Central memory CD8-positive, alpha-beta T cell (primary cell): ENCODE measurements at regions not wholly inside any gene's neighbourhood (a gene's known extent, or its start where the extent isn't known, plus 50 kb on each side); places are given as distances from the start of the nearest gene placed in this dataset.
"Not testable (repeated sequence)": the region's sequence is repeated elsewhere in the genome, so short reads cannot be mapped to it uniquely, and the experiment has no call there.

Experiments
- ATAC-seq: fragments of 150-1000 bp; cut with Tn5 transposase; replicated peaks from 2 replicates; pipeline ENCODE4 v1.10.0; 2022; ENCODE audit warnings: mild to moderate bottlenecking, moderate FRiP score, moderate number of reproducible peaks; ENCODE audit not compliant: poor library complexity, severe bottlenecking; ENCODE audit errors: extremely low read depth
- DNase-seq, 2 donors: peaks; one replicate each; pipeline ENCODE4 v3.0.0; 2021; ENCODE audit warnings: low spot score in 2 of 2
- H3K27ac Mint-ChIP-seq: one replicate; pipeline ENCODE4 v1.8.0; 2022; ENCODE audit warnings: low read depth, mild to moderate bottlenecking, moderate library complexity, mixed read lengths
- H3K27me3 Mint-ChIP-seq: one replicate; pipeline ENCODE4 v1.8.0; 2022; ENCODE audit warnings: mixed read lengths
- H3K36me3 Mint-ChIP-seq: one replicate; pipeline ENCODE4 v1.8.0; 2022; ENCODE audit warnings: mild to moderate bottlenecking, moderate library complexity, mixed read lengths; ENCODE audit not compliant: insufficient read depth
- H3K4me1 Mint-ChIP-seq: one replicate; pipeline ENCODE4 v1.8.0; 2022; ENCODE audit warnings: mixed read lengths
- H3K4me3 Mint-ChIP-seq: one replicate; pipeline ENCODE4 v1.8.0; 2022; ENCODE audit warnings: mild to moderate bottlenecking, moderate library complexity, mixed read lengths
- H3K9me3 Mint-ChIP-seq: one replicate; pipeline ENCODE4 v1.8.0; 2022; ENCODE audit warnings: mixed read lengths

DNA sequence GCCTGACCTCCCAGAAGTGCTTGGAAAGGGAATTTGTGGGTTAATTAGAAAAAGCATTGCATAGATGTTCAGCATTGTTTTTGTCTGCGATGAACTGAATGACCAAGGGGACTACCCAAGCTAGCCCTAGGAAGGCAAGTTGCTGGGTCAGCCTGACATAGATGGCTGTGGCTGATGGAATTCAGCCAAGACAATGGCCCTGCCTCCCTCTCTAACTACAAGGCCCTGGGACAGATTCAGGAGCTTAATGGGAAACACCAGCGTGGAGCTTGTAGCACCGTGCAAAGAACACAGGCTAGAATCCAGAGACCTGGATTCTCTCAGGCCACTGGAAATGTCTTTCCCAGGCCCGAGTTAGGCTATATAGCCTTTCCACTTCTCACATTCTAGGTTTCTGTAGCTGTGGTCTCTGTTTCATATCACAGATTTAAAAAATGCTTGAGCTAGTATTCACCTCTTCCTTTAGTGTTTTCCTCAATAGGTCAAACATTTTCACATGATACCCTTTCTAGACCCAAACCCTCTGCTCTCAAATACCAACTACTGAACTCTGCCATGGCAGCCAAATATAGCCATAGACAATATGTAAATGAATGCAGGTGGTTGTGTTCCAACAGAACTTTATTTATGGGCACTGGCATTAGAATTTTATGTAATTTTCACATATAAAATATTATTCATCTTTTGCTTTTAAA, 294.3 kb upstream of the MEX3C start:
- ATAC-seq: no peak
- DNase-seq: no peak
- no peaks in the 10 kb centered on the region for H3K27me3 Mint-ChIP-seq
- H3K27ac Mint-ChIP-seq: no peak overlapping the region
- no peaks in the 10 kb centered on the region for H3K36me3 Mint-ChIP-seq
- H3K9me3 Mint-ChIP-seq: no peaks in the 10 kb centered on the region
- H3K4me3 Mint-ChIP-seq: no peak overlapping the region
- H3K4me1 Mint-ChIP-seq: no peaks in the 10 kb centered on the region

DNA sequence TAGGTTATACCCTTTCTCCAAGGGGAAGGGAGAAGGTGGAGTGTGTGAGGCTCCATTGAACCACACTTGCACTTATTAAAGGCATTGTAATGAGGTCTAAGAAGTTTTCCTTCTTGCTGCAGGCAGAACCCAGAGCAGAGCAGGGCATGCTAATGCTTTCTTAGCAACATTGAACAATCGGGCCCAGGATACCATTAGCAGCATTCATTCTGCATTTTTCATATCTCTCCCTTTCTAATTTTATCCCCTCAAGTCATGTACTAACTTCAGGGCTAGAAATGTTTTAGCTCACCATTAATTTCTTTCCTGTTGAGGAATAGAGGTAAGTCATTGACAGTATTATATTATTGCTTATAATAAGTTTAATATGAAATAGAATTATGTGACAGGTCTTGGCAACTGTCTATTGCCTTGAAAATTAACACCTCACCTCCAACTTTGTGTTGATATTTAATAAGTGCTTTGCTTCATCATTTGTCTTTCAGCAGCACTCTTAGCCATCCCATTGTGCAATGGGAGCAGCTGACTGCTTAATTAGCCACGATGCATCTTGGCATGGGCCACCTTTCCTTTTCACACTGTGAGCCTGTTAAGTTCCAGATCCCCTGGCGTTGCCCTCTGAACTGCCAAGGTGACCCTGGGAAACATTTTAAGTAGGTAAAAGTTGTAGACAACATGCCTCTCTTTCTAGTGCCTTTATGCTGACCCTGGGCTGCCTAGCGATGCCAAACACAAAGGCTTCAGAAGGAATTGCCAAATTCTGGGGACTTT, 300.8 kb upstream of the MEX3C start:
- no peak overlapping the region for H3K4me3 Mint-ChIP-seq
- H3K4me1 Mint-ChIP-seq: no peaks in the 10 kb centered on the region
- DNase-seq: no peak
- H3K9me3 Mint-ChIP-seq: no peaks in the 10 kb centered on the region
- no peak for ATAC-seq
- peaks cover 10% of the 10 kb centered on the region for H3K27me3 Mint-ChIP-seq
- H3K36me3 Mint-ChIP-seq: no peaks in the 10 kb centered on the region
- no peak overlapping the region for H3K27ac Mint-ChIP-seq

DNA sequence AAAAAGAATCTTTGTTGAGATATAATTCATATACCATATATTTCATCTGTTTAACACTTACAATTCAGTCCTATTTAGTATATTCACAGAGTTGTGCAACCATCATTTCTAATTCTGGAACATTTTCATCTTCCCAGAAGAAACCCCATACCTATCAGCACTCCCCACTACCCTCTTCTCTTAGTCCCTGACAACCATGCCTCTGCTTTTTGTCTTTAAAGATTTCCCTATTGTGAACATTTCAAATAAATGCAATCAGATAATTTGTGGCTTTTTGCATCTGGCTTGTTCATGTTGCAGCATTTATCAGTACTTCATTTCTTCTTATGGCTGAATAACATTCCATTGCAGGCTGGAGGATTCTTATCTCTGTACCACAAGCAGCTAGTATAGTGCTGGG, 305.9 kb upstream of the MEX3C start:
- no peak for ATAC-seq
- Mint-ChIP-seq H3K27me3 (peaks cover 10% of the 10 kb centered on the region), H3K27ac (no peak overlapping the region), H3K4me3 (no peak overlapping the region), H3K4me1 (no peaks in the 10 kb centered on the region), H3K9me3 (no peaks in the 10 kb centered on the region), H3K36me3 (no peaks in the 10 kb centered on the region)
- DNase-seq: no peak

DNA sequence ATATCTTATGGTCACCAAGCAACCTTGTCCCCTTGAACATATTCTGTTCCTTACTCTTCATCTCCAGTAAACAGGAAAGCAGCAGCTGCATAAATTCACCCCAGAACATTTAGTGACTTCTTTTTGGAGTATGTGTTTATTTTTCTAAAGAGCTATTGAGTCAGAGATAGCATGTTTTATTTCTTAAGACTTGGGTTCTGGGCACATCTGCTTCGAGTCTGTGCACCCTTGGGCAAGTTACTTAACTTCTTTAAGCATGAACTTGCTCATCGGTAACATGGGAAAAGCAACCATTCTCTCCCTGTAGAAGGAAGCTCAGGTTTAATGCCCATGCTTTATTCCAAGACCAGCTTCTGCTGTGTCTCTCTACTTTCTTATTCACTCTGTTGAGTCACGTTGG, 309.3 kb upstream of the MEX3C start:
- Mint-ChIP-seq H3K9me3 (peaks cover 6% of the 10 kb centered on the region), H3K27ac (no peak overlapping the region), H3K4me3 (no peak overlapping the region), H3K27me3 (no peaks in the 10 kb centered on the region), H3K4me1 (no peaks in the 10 kb centered on the region), H3K36me3 (no peaks in the 10 kb centered on the region)
- DNase-seq (no peak), ATAC-seq (no peak)

DNA sequence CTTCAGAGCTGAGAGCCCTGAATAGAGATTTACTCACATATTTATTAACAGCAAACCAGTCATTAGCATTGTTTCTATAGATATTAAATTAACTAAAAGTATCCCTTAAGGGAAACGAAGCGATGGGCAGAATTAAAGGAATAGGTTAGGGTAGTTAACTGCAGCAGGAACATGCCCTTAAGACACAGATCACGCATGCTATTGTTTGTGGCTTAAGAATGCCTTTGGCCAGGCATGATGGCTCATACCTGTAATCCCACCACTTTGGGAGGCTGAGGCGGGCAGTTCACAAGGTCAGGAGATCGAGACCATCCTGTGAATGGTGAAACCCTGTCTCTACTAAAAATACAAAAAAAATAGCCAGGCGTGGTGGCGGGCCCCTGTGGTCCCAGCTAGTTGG, 310.9 kb upstream of the MEX3C start:
- H3K4me3 Mint-ChIP-seq, H3K4me1 Mint-ChIP-seq, H3K9me3 Mint-ChIP-seq, H3K27ac Mint-ChIP-seq, H3K36me3 Mint-ChIP-seq, ATAC-seq, H3K27me3 Mint-ChIP-seq, DNase-seq: not testable (repeated sequence)

DNA sequence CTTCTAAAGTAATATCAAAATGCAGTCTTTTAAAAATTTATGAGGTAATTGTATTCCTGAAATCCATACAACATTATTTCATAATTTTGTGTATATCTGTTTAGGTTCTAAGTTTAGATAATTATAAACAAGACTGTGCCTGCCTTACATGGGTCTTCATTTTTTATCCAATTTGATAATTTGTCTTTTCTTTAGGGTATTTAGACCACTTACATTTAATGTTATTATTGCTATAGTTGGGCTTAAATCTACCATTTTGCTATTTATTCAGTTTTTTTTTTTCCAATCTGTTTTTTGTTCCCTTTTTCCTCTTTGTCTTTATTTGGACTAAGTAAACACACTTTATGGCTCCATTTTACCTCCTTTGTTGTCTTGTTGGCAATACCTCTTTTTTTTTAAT, 312.5 kb upstream of the MEX3C start:
- ATAC-seq (no peak), DNase-seq (no peak)
- Mint-ChIP-seq H3K27me3 (peaks cover 12% of the 10 kb centered on the region), H3K9me3 (peaks cover 6% of the 10 kb centered on the region), H3K36me3 (peaks cover 1% of the 10 kb centered on the region), H3K27ac (no peak overlapping the region), H3K4me3 (no peak overlapping the region), H3K4me1 (no peaks in the 10 kb centered on the region)

DNA sequence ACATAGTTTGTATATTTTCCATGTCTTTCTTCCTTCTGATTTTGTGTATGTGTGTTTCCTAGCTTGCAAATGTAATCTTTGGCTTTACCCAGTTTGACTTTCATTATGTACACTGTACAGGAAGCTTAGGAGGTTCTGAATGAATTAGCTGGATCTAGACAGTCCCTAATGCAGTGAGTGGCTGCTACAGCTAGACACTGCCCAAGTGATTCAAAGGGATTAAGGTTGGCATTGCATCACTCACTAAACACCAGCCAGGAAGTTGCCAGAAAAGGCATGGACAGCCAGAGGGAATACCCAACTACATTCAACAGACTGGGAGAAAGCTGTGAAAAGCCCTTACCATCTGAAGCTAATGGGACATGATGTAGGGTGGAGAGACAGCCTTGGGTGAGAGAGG, 316.0 kb upstream of the MEX3C start:
- Mint-ChIP-seq H3K9me3 (peaks cover 6% of the 10 kb centered on the region), H3K36me3 (peaks cover 1% of the 10 kb centered on the region), H3K27me3 (peaks cover 12% of the 10 kb centered on the region), H3K4me1 (no peaks in the 10 kb centered on the region), H3K4me3 (no peak overlapping the region), H3K27ac (no peak overlapping the region)
- no peak for DNase-seq
- no peak for ATAC-seq

DNA sequence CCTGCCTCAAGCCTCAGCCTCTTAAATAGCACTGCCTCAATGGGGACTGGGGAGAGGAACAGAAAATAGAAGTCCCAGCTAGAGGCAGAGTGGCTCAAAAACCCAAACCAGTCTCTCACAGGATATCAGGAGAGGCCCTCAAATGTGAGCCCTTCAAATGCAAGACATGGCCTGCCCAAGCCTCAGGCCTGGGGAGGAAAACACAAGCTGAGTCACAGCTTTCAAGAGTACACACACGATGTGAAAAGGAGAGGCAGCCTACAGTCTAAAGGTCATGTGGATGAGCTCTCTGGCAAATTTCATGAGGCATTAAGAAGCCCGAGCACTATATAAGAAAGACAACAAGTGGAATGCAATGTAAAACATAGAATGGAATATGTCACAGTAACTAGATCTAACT, 316.6 kb upstream of the MEX3C start:
- H3K4me3 Mint-ChIP-seq: no peak overlapping the region
- H3K4me1 Mint-ChIP-seq: no peaks in the 10 kb centered on the region
- H3K36me3 Mint-ChIP-seq: peaks cover 1% of the 10 kb centered on the region
- ATAC-seq: no peak
- no peak overlapping the region for H3K27ac Mint-ChIP-seq
- H3K27me3 Mint-ChIP-seq: peaks cover 12% of the 10 kb centered on the region
- DNase-seq: no peak
- H3K9me3 Mint-ChIP-seq: peaks cover 6% of the 10 kb centered on the region

DNA sequence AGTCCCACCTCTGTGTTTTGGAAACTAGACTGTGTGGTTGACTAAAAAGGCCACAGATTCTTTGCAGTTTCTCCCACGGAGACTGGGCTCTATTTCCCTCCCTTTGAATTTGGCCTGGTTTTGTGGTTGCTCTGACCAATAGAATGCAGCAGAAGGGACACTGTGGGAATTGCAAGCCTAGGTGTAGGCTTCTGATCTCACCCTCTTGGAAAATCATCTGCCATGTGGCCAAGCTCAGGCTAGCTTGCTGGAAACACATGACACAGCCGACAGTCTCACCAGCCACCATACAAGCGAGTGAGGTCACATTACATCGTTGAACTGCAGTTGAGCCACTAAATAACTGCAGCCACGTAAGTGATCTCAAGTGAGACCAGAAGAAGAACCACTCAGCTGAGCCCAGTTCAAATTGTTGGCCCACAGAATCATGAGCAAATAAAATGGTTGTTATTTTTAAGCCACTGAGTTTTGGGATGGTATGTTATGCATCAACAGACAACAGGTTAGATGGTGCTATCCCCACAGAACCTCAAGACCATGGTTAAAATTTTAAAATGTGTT, 319.1 kb upstream of the MEX3C start:
- H3K9me3 Mint-ChIP-seq: no peaks in the 10 kb centered on the region
- no peaks in the 10 kb centered on the region for H3K4me1 Mint-ChIP-seq
- ATAC-seq: no peak
- H3K4me3 Mint-ChIP-seq: no peak overlapping the region
- H3K27ac Mint-ChIP-seq: no peak overlapping the region
- H3K27me3 Mint-ChIP-seq: peaks cover 19% of the 10 kb centered on the region
- no peak for DNase-seq
- peaks cover 1% of the 10 kb centered on the region for H3K36me3 Mint-ChIP-seq

DNA sequence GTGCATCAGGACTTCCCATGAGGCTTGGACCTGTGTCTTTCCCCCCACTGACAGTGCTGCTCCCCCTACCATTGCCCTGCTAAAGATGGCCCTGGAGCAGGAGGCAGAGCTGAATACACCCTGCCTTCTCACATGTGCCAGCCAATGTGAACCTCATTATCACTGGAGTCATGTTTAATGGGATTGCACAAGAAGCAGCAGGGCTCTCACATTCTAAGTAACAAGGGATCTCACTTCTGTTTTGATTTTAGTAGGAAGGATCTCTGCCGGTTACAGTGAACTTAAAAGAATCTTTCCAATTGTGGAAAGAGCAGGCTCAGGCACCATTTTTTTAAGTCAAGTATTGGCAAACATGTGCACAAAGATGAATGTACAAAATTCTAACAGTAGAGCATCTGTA, 322.1 kb upstream of the MEX3C start:
- peaks cover 7% of the 10 kb centered on the region for H3K27me3 Mint-ChIP-seq
- ATAC-seq (no peak), DNase-seq (no peak)
- no peaks in the 10 kb centered on the region for H3K9me3 Mint-ChIP-seq
- no peaks in the 10 kb centered on the region for H3K36me3 Mint-ChIP-seq
- no peak overlapping the region for H3K27ac Mint-ChIP-seq
- no peak overlapping the region for H3K4me3 Mint-ChIP-seq
- H3K4me1 Mint-ChIP-seq: no peaks in the 10 kb centered on the region

DNA sequence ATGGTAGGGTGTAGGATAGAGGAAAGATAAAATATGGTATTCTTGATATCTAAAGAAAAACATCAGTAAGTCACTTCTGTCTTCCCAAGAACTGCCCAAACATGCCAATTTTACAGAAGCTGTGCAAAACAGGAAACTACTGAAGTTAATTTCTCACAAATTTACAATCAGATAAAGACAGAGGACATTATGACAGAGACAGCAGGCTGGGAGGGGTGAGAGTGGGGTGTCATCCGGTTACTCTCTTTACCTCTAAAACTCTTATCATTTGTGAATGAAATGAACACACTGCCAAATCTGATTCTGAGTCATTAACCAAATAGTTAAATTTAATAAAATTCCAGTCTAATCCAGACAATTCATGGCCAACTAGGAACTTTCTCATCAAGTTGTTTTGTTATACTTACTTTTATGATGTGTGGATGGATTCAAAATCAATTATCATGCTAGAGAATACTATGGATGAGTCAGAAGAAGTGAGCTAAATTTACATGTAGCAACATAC, 323.2 kb upstream of the MEX3C start:
- ATAC-seq: no peak
- no peaks in the 10 kb centered on the region for H3K9me3 Mint-ChIP-seq
- H3K27ac Mint-ChIP-seq: no peak overlapping the region
- peaks cover 7% of the 10 kb centered on the region for H3K27me3 Mint-ChIP-seq
- H3K36me3 Mint-ChIP-seq: no peaks in the 10 kb centered on the region
- H3K4me3 Mint-ChIP-seq: no peak overlapping the region
- H3K4me1 Mint-ChIP-seq: no peaks in the 10 kb centered on the region
- no peak for DNase-seq

DNA sequence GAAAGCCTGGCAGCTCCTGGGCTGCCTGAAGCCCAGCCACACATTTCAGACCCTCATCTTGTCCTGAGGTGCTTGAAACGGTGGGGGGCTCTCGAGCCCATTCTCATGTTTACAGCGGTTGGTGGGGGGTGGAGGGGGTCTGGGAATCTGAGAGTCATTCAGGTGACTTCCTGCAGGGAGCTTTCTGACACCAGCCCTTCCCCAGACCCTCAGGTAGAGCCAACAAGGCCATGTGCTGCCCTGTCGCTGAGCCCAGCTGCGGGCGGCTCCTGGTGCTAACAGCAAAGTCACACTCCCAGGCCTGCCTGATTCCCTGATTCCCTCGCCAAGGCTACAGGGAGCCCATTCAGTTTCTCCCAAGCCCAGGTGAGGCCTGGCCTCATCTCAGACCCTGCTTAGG, 324.9 kb upstream of the MEX3C start:
- no peaks in the 10 kb centered on the region for H3K36me3 Mint-ChIP-seq
- no peak for ATAC-seq
- no peak for DNase-seq
- no peak overlapping the region for H3K4me3 Mint-ChIP-seq
- no peaks in the 10 kb centered on the region for H3K9me3 Mint-ChIP-seq
- H3K4me1 Mint-ChIP-seq: no peaks in the 10 kb centered on the region
- H3K27me3 Mint-ChIP-seq: peaks cover 7% of the 10 kb centered on the region
- no peak overlapping the region for H3K27ac Mint-ChIP-seq

DNA sequence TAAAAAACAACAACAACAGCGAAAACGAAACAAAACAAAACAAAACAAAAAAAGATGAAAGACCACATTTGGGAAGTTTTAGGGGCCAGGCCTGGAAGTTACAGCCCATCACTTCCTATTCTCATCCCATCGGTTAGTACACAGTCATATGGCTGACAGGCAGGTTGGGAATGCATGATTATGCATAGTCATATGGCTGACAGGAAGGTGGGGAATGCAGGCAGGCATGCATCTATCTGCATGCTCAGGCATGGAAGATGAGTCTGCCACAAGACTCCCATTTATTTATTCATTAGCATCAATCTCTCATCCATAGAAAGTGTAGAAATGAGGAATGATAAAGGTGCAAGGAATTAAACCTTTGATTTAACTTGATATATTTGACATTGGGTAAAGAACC, 325.3 kb upstream of the MEX3C start:
- Mint-ChIP-seq H3K4me3 (no peak overlapping the region), H3K9me3 (no peaks in the 10 kb centered on the region), H3K27ac (no peak overlapping the region), H3K27me3 (peaks cover 7% of the 10 kb centered on the region), H3K36me3 (no peaks in the 10 kb centered on the region), H3K4me1 (no peaks in the 10 kb centered on the region)
- DNase-seq (no peak), ATAC-seq (no peak)
